Endothelial cell of umbilical vein (primary cell): ENCODE measurements at regions not wholly inside any gene's neighbourhood (a gene's known extent, or its start where the extent isn't known, plus 50 kb on each side); places are given as distances from the start of the nearest gene placed in this dataset.

Experiments
- BruUV-seq: library from RNA; stranded (reverse); fragments of 400-500 nt; replicated peaks from 2 replicates; lab custom pipeline; 2021; lab: Mats Ljungman, UMichigan
- CTCF ChIA-PET: fragments of 300-600, 350-600 bp; sonication (Branson Sonifier 250); formaldehyde crosslinking; loops from one replicate; lab custom pipeline; 2021; ENCODE audit warnings: antibody characterized with exemption, inconsistent platforms; lab: Charles Lee
- POLR2A ChIA-PET: fragments of 300-600, 350-600 bp; sonication (Branson Sonifier 250); formaldehyde crosslinking; loops from one replicate; lab custom pipeline; 2021; ENCODE audit warnings: antibody characterized with exemption, inconsistent platforms; lab: Charles Lee
- DNase-seq: peaks from one replicate; pipeline ENCODE4 v3.0.0-alpha.2; 2011; ENCODE audit warnings: low read depth, low spot score
- FAIRE-seq: peaks from 2 replicates; lab custom pipeline; 2011; peaks lifted over from hg19 to GRCh38; lab: Jason Lieb, UNC
- H2AFZ ChIP-seq: 2 replicates; pipeline ENCODE4 v1.6.0; 2012; ENCODE audit warnings: low read depth, low read length, control low read depth, inconsistent platforms
- H3K27ac ChIP-seq: 2 replicates; pipeline ENCODE4 v1.5.1; 2011; ENCODE audit warnings: low read depth, mild to moderate bottlenecking, control low read depth, low read length, moderate library complexity; ENCODE audit not compliant: insufficient read depth
- H3K27me3 ChIP-seq, 2 experiments: 2 replicates each; pipeline versions ENCODE4 v1.6.0 to v1.6.1; 2011; ENCODE audit warnings: low read length in 2 of 2, mixed read lengths in 1 of 2; ENCODE audit not compliant: control insufficient read depth in 2 of 2, insufficient read depth in 2 of 2
- H3K36me3 ChIP-seq, 2 experiments: 2 replicates in 1 of 2; 3 replicates in 1 of 2; pipeline ENCODE4 v1.5.1; 2011; ENCODE audit warnings: low read length in 2 of 2, mild to moderate bottlenecking in 1 of 2, moderate library complexity in 1 of 2; ENCODE audit not compliant: control insufficient read depth in 2 of 2, insufficient read depth in 2 of 2; ENCODE audit errors: extremely low read depth in 1 of 2
- H3K4me1 ChIP-seq: 3 replicates; pipeline ENCODE4 v1.5.1; 2011; ENCODE audit warnings: mild to moderate bottlenecking, low read length; ENCODE audit not compliant: control insufficient read depth, insufficient read depth; ENCODE audit errors: extremely low read depth
- H3K4me2 ChIP-seq: 2 replicates; pipeline ENCODE4 v1.6.1; 2011; ENCODE audit warnings: low read length, control low read depth, mixed read lengths; ENCODE audit not compliant: insufficient read depth
- H3K4me3 ChIP-seq, 3 experiments: fragments of 200-600 bp in 1 of 3; sonication (generic), shearing (Covaris generic) in 1 of 3; replicated peaks in 1 of 3; 2 replicates each; pipeline ENCODE4 v1.5.1; 2011 to 2016; ENCODE audit warnings: control low read depth in 3 of 3, low read length in 3 of 3, mild to moderate bottlenecking in 2 of 3, inconsistent platforms in 1 of 3, low read depth in 1 of 3, moderate library complexity in 1 of 3; ENCODE audit not compliant: insufficient read depth in 1 of 3
- H3K79me2 ChIP-seq: 2 replicates; pipeline ENCODE4 v1.6.0; 2012; ENCODE audit warnings: low read length, inconsistent platforms; ENCODE audit not compliant: control insufficient read depth, insufficient read depth
- H3K9ac ChIP-seq: replicated peaks from 2 replicates; pipeline ENCODE3; 2011; ENCODE audit warnings: low read length, control low read depth; ENCODE audit not compliant: insufficient read depth; ENCODE audit errors: extremely low read depth
- H3K9me1 ChIP-seq: replicated peaks from 3 replicates; pipeline ENCODE4 v1.6.0; 2011; ENCODE audit warnings: mild to moderate bottlenecking, low read length; ENCODE audit not compliant: control insufficient read depth, insufficient read depth; ENCODE audit errors: extremely low read depth
- H3K9me3 ChIP-seq: replicated peaks from 2 replicates; pipeline ENCODE4 v1.5.1; 2012; ENCODE audit warnings: low read length, inconsistent platforms; ENCODE audit not compliant: control insufficient read depth, insufficient read depth
- H4K20me1 ChIP-seq: replicated peaks from 2 replicates; pipeline ENCODE3; 2011; ENCODE audit warnings: mild to moderate bottlenecking, low read length; ENCODE audit not compliant: control insufficient read depth, insufficient read depth; ENCODE audit errors: extremely low read depth
- EZH2 ChIP-seq: IDR thresholded peaks from 2 replicates; pipeline ENCODE4 v1.6.1; 2012; ENCODE audit warnings: borderline replicate concordance, low read depth, mild to moderate bottlenecking, moderate library complexity, low read length, inconsistent platforms; ENCODE audit not compliant: severe bottlenecking
- FOS ChIP-seq: IDR thresholded peaks from 2 replicates; pipeline ENCODE4 v1.6.1; 2011; ENCODE audit warnings: mild to moderate bottlenecking, low read length, moderate library complexity, borderline replicate concordance; ENCODE audit not compliant: insufficient read depth
- GATA2 ChIP-seq: IDR thresholded peaks from 2 replicates; pipeline ENCODE4 v1.7.0; 2011; ENCODE audit warnings: low read depth, mild to moderate bottlenecking, moderate library complexity, mixed read lengths, low read length; ENCODE audit not compliant: insufficient read length, insufficient read depth
- JUN ChIP-seq: IDR thresholded peaks from 2 replicates; pipeline ENCODE4 v1.6.1; 2011; ENCODE audit warnings: borderline replicate concordance, low read depth; ENCODE audit not compliant: insufficient read length, insufficient read depth
- MYC ChIP-seq: IDR thresholded peaks from one replicate; pipeline ENCODE4 v1.6.1; 2011; ENCODE audit warnings: mild to moderate bottlenecking, low read depth, low read length
- POLR2A ChIP-seq: IDR thresholded peaks from 2 replicates; pipeline ENCODE4 v1.6.1; 2012; ENCODE audit warnings: low read depth, mild to moderate bottlenecking, control low read depth, low read length
- POLR2AphosphoS5 ChIP-seq: IDR thresholded peaks from 2 replicates; pipeline ENCODE4 v1.6.1; 2012; ENCODE audit warnings: low read depth, mild to moderate bottlenecking, control low read depth, low read length, moderate library complexity; ENCODE audit not compliant: insufficient read depth
- dilution Hi-C: fragments of 300-500 bp; cut with MboI; formaldehyde crosslinking; loops from one replicate; pipeline ENCODE4 v1.15.0; 2019; ENCODE audit warnings: low sequenced_read_pairs; ENCODE audit not compliant: extremely low pct_ligation_motif_present
- intact Hi-C: fragments of 100-400 bp; cut with micrococcal nuclease; formaldehyde crosslinking; loops from one replicate; pipeline ENCODE4 v1.10.0; 2022
- TF ChIP-seq, protein P1 (sequence below): IDR thresholded peaks from 2 replicates; pipeline ENCODE4 v1.6.1; 2011; ENCODE audit not compliant: insufficient read depth, insufficient read length
- TF ChIP-seq, protein P2 (sequence below), 2 donors: IDR thresholded peaks; 1 replicate in 1 of 2; 2 replicates in 1 of 2; pipeline ENCODE4 v1.5.1; 2011; ENCODE audit warnings: low read length in 2 of 2, mild to moderate bottlenecking in 2 of 2, moderate library complexity in 2 of 2, control low read depth in 1 of 2, inconsistent platforms in 1 of 2, low read depth in 1 of 2; ENCODE audit not compliant: insufficient read depth in 1 of 2; ENCODE audit errors: extremely low read depth in 1 of 2

GRCh38 chr4:62301500-62301899, 1101.4 kb downstream of the ADGRL3 start:
- DNase-seq (no peak), FAIRE-seq (no peak)
- no TSS peak for BruUV-seq
- Histone ChIP-seq H4K20me1 (no peaks in the 10 kb centered on the region), H2AFZ (no peak overlapping the region), H3K9ac (no peak overlapping the region), H3K9me3 (peaks cover 8% of the 10 kb centered on the region), H3K79me2 (no peaks in the 10 kb centered on the region), H3K9me1 (no peaks in the 10 kb centered on the region), H3K27ac (no peak overlapping the region), H3K4me1 (no peaks in the 10 kb centered on the region), H3K4me3 (no peak overlapping the region), H3K36me3 (no peaks in the 10 kb centered on the region), H3K27me3 (no peaks in the 10 kb centered on the region), H3K4me2 (no peak overlapping the region)
- intact Hi-C loops = no loop called here
- dilution Hi-C loops = no loop called here
- POLR2A ChIA-PET = no interaction called here
- CTCF ChIA-PET = no interaction called here
- TF ChIP-seq JUN (no peak), POLR2A (no peak), FOS (no peak), GATA2 (no peak), EZH2 (no peak), POLR2AphosphoS5 (no peak)
- TF ChIP-seq, protein P1, sequence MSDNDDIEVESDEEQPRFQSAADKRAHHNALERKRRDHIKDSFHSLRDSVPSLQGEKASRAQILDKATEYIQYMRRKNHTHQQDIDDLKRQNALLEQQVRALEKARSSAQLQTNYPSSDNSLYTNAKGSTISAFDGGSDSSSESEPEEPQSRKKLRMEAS = no peak

GRCh38 chr4:62293551-62293950, 1093.4 kb downstream of the ADGRL3 start:
- dilution Hi-C loops = no loop called here
- Histone ChIP-seq H3K4me2 (no peak overlapping the region), H3K4me3 (no peak overlapping the region), H3K36me3 (no peaks in the 10 kb centered on the region), H3K9ac (no peak overlapping the region), H3K27ac (no peak overlapping the region), H4K20me1 (no peaks in the 10 kb centered on the region), H3K9me1 (no peaks in the 10 kb centered on the region), H3K27me3 (no peaks in the 10 kb centered on the region), H3K4me1 (no peaks in the 10 kb centered on the region), H2AFZ (no peak overlapping the region), H3K9me3 (peaks cover 4% of the 10 kb centered on the region), H3K79me2 (no peaks in the 10 kb centered on the region)
- intact Hi-C loops = no loop called here
- POLR2A ChIA-PET = no interaction called here
- FAIRE-seq (no peak), DNase-seq (no peak)
- no TSS peak for BruUV-seq
- CTCF ChIA-PET = no interaction called here
- TF ChIP-seq POLR2AphosphoS5 (no peak), POLR2A (no peak), FOS (no peak), EZH2 (no peak), MYC (no peak), JUN (no peak), GATA2 (no peak)
- TF ChIP-seq, protein P2, sequence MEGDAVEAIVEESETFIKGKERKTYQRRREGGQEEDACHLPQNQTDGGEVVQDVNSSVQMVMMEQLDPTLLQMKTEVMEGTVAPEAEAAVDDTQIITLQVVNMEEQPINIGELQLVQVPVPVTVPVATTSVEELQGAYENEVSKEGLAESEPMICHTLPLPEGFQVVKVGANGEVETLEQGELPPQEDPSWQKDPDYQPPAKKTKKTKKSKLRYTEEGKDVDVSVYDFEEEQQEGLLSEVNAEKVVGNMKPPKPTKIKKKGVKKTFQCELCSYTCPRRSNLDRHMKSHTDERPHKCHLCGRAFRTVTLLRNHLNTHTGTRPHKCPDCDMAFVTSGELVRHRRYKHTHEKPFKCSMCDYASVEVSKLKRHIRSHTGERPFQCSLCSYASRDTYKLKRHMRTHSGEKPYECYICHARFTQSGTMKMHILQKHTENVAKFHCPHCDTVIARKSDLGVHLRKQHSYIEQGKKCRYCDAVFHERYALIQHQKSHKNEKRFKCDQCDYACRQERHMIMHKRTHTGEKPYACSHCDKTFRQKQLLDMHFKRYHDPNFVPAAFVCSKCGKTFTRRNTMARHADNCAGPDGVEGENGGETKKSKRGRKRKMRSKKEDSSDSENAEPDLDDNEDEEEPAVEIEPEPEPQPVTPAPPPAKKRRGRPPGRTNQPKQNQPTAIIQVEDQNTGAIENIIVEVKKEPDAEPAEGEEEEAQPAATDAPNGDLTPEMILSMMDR (IDR thresholded peaks at IDR 0.05; ENCODE audit: extremely low read depth in 1 of 2, insufficient read depth in 1 of 2, low read depth in 1 of 2, low read length in 2 of 2) = no peak
- TF ChIP-seq, protein P1 = no peak
